Stimulated activated CD8-positive, alpha-beta memory T cell treated with anti-CD3 and anti-CD28 coated beads, Interleukin-2, amount 100 ng/mL, for 48 hours (primary cell): ENCODE measurements at regions not wholly inside any gene's neighbourhood (a gene's known extent, or its start where the extent isn't known, plus 50 kb on each side); places are given as distances from the start of the nearest gene placed in this dataset.

Source experiments
- DNase-seq, 2 donors: peaks; one replicate each; pipeline ENCODE4 v3.0.0-alpha.2; 2020; ENCODE audit warnings: low read depth in 2 of 2

DNA sequence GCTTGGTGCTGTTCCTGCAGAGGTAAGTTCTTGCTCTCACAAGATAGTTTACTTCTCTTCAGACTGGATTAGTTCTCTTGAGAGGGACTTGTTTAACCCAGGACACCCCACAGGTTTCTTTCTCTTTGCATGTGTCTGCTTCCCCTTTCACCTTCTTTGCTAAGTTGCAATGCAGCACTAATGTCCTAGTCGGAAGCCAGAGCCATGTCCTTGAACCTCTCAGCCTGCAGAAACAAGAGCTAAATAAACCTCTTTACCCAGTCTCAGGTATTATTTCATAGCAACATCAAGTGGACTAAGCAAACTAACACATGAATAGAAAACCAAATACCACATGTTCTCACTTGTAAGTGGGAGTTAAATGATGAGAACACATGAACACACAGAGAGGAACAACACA, 915.2 kb downstream of the NSUN3 start:
- DNase-seq, result no peak

DNA sequence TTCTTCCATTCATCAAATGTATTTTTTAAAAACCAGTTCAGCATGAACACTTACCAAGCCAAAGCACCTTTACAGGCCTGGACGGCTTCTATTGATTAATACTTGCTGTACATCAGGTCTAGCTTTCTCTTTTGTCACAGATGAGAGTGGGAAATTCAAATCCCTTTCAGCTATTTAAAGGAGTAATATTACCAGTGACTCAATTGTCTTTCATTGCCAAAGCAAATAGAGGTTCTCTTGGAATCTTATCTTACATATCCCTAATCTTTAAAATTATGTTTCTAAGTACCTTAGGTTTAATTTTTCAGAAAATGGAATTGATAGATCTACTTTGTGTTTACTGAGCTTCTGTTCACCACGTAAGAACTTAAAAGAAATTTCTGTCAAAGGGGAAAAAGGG, 922.9 kb downstream of the NSUN3 start:
- DNase-seq, result no peak

DNA sequence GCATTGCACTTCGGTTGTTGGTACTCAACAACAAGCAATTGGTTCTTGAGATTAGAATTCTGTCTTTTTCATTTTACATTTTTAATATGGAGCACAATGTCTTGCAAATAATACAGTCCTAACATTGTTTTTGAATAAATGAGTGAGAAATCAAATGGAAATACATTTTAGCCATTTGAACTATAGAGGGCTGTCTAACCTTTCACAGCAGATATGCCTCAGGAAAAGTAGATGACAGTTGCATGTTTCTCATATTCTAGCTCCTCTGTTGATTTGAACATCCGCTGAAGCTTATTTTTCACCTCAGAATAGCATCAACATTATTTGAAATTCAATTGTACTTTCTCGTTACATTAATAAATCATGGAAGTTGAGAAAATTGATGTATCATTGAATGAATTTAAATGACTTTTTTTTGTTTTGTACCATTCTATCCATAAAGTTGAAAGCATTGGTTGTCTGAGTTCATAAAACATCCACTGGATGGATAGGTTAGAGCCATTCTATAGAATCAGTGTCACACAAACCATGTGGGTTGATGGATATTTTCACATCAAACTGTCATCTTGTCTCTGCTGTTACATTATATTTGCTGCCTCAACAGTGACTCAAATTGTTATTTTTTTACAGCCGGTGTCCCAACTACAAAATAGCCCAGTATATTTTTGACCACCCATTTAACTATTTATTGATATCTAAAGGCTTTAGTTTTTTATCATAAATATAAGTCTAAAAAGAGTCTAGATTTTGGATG, 928.3 kb downstream of the NSUN3 start:
- no peak for DNase-seq

DNA sequence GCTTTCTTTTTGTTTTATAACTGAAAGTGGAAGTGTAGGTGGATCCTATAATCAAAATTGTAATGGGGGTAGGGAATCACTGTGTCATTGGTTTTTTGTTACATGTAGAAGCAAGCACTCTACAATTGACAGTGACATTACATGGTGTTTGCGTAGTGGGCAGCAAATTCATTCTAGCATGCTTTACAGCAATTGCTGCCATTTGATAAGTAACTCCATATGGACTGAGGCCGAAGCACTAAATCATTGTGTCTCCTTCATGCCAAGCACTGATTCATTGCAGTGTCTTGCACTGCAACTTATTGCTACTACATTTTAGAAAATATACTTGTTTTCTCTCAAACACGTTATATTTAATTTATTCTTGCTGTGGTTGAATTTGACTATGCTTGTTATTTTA, 933.9 kb downstream of the NSUN3 start:
- DNase-seq, result no peak

DNA sequence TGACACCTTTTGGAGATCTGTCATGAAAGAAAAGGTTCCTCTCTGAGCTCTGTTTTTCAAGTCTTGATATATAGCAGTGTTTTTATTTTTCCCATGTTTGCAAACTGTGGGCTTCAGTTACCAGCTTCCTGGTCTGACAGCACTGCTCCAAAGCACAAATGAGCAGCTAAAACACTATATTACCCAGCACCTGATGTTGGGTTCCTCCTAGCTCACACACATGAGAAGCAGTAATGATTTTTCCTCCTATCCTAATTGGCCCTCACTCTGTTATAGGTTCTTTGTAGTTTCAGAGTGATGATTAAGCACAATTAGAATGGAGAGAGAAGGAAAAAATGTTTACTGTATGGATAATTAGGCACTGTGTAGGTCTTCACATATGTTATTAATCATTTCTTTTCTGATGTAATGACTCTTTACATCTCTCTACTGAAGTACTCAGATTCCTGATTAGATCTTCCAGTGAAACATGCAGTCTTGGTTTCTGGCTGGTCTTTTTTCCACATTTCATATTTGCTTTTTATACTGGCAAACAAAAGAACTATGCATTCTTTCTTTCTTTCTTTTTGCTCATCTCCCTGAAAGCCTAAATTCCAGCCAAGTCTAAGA, 939.7 kb downstream of the NSUN3 start:
- DNase-seq, result no peak

DNA sequence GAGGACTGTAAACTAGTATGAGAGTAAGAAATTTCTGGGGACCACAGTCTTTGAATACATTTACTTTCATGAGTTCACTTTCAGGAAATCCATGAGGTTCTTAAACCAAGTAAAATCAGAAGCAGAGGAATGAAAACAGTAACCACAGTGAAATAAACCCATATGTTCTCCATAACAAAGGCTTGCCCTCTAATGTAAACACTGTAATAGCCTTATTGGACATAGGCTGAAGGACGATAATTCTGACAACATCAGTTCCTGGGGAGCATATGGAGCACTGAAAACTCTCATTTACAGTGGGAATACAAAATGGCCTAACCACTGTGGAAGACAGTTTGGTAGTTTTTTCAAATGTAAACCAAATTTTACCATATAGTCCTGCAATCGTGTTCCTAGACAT, 965.8 kb downstream of the NSUN3 start:
- DNase-seq, result no peak

DNA sequence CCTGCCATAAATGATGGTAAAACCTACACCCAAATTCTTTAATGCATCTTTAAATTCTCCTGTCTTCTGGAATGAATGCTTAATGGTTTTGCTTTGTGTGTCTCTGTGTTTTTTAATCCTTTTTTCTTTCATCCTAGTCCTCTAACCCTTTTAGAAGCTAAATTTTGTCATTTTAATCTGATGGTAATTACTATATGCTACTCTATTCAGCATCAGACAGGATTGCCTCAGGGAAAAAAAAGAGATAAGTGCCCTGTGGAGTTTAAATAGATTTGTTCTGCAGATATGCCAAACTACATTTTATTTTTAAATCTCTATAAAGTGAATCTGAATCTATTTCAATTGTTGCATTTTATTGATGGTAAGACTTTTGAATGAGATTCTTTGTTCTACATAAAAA, 966.8 kb downstream of the NSUN3 start:
- DNase-seq, result no peak

DNA sequence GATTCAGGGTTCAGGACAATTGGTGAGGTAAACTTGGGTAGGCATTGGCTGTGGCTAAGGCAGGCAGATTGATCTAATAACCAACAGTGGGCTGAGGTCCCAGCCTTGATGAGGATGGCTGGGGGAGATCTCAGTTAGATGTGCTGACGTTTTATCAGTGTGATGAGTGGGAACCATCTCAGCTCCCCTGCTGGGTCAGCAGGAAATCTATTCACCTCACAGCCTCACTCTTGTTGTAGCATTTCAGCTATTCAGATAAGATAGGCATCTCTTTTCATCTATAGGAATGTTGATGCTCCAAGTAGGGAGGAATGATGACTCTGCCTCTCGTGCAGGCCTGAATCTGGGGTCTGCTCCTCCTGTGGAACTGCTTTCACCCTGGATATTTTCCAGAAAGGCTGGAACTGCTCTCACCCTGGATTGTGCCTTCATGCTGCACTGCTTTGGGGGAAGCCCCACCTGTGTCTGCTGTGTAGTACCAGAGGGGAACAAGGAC, 973.7 kb downstream of the NSUN3 start:
- no peak for DNase-seq

DNA sequence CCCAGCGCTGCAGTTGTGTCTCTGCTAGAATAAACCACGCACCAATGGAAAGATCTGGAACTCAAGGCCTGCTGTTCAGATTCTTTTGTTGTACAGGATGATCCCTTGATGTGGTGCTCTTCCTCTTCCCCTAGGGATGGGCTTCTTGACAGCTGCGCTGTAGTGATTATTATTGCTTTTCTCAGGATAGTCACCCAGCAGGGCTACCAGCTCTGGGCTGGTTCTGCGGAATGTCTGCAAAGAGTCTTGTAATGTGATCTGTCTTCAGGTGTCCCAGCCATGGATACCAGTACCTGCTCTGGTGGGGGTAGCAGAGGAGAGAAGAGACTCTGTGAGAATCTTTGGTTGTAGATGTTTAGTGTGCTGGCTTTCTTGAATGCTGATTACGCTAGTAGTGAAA, 974.2 kb downstream of the NSUN3 start:
- DNase-seq, result no peak

DNA sequence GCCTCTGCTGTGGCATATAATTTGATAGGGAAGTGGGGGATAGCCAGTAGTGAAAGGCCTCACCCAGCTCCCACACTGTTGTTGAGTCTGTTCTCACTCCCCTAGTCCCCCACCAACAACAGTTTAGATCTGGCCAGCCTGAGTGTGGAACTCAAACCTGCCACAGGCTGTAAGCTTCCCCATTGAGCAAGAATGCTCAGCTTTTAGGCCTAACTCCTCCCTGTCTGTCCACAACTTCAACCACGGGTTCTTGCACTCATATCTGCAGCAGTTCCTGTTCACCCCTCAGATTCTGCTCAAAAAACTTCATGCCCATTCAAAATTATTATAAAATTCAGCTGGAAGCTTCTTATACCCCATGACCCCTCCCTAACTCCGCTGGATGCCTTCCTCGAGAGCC, 975.1 kb downstream of the NSUN3 start:
- no peak for DNase-seq

DNA sequence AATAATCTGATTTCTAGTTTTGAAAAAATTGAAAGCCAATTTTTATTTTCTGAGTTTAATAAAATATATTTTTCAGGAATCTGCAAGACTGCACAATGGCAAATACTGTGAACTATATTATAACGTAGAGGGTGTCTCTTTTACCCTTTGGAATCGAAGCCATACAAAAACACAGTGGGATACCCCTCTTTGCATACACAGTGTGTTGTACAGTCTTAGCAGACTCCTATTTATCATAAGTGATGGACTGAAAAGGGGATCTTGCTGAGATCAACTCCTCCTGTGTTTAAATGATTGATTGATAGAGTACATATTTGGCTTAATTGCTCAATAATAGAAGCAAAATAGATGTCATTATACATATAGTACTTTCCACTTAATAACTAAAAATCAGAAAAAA, 981.2 kb downstream of the NSUN3 start:
- DNase-seq, result no peak

DNA sequence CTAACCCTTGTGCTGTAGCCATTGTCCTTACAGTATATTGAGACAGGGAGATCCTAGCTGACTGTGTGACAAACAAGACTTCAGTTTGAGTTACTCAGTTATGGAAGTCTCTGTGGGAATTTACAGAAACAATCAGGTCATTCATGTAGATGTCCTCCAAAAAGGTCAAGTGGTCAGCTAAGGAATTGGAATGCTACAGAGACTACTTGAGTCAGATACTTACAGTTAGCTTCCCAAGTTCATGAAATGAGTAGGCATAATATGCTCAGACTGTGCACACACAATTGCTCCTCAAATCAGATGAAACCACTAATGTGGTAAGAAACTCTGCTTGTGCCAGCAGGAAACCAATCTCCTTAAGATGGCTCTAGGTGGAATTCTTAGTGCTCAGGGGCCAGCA, 985.7 kb downstream of the NSUN3 start:
- DNase-seq, result no peak

DNA sequence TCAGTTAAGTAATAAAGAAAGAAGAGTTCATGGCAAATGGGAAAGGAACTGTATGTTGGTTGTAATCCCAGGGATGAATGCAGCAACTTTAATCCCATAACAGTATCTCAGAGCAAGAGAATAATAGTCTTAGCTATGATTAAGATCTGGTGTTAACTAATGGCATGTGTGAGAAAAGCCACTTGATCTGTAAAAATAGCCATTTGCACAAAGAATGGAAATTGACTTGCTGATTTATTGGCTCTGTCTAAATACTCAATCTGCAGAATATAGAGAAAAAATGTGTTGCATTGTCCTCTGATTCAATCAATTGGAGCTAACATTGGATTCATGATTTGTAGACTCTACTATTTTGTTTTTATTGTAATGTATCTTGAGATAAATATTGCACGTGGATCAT, 987.0 kb downstream of the NSUN3 start:
- no peak for DNase-seq

DNA sequence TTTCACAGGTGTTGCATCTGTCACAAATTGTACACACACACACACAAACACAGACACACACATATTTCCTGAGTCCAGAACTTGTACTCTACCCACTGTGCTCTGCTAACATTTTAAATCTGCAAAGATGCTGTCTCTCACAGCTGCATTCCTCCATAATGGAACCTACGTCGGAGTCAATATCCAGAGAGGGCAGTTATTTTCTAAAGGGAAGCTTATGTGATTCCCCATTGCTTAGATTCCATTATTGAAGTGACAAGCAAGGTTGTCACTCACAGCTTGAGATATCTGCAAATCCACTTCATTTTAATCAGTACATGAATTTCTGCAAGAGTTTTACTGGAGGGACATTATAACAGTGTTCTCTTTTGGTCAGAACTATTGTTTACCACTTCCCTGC, 992.4 kb downstream of the NSUN3 start:
- DNase-seq, result no peak

DNA sequence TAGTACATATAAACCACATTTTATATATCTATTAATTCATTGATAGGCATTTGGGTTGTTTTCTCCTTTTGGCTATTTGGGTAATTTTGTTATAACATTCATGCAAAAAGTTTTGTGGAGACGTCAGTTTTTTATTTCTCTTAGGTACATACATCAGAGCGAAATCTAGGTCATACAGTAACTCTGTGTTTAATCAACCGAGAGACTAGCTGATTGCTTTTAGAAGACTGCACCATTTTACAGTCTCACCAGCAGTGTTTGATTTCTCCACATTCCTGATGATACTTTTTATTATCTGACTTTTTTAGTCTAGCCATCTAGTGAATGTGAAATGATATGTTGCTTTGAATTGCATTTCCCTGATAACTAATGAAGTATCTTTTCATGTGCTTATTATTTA, 1019.3 kb downstream of the NSUN3 start:
- no peak for DNase-seq

DNA sequence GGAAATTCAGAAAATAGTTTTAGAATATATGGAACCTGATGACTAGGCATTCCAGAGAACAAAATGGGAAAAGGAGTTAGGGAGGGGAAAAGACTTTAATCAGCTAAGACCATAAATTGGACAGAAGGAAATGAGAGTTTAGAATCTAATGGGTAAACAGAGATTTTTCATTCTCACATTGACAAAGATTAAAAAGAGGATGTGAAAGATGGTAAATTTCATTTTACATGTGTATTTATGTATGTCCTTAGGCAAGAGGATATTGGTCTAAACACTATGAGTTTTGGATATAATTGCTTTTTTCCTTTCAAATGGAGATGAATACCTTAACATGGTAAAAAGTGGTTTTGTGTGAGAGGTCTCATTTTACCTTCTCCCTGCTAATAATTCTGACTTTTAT, 1021.9 kb downstream of the NSUN3 start:
- DNase-seq, result no peak

DNA sequence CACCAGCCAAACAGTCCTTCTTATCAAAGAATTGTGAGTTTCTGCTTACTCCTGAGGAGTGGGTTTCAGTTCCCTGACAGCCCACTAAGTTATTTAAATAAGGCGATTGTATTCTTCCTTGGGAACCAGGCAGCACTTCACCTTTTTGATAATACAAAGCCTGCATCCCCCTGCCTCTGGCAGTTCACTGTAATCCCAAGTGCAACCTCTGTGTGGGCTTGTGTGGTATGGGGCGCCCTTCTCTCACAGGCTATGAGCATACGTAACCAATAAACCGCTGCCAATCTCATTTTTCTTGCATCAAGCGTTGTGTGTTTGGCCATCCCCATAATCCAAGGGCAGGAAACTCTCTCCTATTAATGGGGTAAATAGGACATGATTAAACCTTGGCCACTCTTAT, 1025.6 kb downstream of the NSUN3 start:
- DNase-seq, result no peak

DNA sequence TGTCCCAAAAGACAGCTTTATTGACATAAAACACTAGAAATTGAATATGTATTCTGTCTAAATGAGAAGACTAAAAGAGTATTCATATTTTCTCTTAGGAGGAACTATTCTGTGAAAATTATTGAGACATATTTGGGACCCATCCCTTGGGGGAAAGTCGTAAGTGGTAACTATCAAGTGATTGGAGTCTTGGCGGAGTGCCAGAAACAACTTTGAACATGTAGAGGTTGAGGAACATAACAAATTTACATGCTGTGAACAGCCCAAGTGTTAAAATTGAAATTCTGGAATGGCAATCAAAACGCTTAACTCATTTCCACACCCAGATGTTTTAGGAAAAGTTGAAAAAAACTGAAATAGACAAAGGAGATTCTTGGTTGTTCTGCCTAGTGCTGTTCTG, 1034.6 kb downstream of the NSUN3 start:
- DNase-seq, result no peak

DNA sequence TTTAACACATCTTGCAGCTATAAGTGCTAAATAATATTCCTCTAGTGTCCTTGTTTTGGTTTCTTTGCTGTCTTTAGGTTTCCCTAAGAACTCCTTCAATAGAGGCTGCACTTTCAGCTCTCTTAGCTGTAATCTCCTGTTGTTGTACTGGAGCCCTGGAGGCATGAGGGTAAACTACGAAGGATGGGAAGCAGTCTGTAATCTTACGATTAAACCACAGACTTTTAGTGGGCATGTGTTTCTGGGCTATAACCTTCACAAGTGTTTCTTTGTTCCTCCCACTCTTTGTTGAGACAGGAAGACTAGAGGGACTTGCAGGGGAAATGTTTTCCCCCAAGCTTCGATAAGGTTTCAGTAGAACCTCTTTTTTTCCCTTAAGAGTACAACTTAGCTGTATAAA, 1058.1 kb downstream of the NSUN3 start:
- no peak for DNase-seq

DNA sequence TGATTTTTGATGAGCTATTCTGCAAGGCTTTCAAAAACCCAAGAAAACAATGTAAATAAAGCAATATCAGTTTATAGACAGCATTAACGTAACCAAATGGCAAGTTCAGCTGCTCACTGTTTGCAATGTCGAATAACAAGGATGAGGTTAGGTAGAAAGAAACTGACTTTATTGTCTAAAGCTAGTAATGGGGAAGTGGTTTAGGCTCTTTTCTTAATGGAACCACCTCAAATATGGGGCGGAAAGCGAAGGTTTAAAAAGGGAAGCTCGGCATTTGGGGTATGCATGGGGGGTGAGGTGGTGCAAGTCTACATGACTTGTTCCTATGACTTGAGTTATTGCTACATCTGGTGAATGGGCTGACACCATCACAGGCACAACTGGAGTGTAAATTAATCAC, 1060.2 kb downstream of the NSUN3 start:
- DNase-seq, result no peak

DNA sequence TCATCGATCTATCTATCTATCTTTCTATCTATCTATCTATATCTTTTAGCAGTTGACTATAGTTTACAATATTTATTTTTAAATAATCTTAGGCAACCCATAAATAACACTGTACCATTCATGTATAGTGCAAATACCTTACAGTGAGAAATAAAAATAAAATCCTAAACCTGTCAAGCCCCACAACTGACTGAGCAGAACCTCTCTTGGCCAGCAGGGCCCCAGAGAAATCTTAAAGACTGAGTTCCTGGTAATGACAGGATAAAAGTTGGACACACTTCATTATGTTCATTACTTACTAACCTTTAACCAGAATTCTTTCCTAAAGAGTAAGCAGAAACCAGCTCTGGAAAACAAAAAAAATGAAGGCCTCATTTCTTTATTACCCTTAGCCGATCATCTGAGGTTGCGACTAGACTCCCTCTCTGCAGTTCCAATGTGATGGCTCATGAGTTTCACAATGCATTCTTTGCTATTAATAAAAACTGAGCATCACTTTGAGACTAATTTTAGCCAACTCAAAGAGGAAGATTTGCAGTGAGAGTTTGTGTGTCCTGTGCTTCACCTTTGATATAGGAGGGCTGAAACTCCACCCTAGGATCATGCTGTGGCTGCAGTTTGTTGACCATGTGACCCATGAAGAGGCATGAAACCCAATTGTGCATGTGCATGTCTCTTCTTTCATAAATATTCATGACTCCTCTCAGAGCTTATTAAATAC, 1072.0 kb downstream of the NSUN3 start:
- no peak for DNase-seq

DNA sequence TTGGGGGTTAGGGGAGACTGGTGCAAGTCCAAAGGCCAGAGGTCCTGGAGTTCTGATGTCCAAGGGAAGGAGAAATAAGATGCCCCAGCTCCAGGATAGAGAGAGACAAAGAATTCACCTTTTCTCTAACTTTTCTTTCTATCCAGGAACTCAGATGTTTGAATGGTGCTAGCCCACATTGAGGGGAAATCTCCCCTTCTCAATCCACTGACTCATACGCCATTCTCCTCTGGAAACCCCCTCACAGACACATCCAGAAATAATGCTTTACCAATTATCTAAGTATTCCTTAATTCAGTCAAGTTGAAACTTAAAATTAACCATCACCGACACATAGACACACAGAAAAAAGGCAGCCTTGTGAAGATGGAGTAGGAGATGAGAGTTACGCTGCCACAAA, 1085.2 kb downstream of the NSUN3 start:
- no peak for DNase-seq

DNA sequence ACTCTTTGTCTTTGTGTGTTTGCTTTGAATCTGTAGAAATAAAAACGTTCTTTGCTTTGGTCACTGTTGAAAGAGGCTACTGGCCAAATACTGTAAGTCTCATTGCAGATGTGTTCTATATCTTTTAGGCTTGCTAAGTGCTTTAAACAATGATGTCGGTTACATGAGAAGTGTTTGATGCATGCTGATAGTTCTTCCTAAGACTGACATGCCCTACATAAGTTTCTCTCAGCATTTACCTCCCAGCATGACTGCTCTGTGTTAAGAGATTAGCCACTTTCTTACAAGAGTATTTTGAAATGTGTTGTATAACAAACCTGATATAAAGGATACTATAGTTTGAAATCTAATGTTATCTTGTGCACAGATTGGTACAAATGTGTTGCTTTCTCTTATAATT, 1088.7 kb downstream of the NSUN3 start:
- no peak for DNase-seq
